Parathyroid adenoma (tissue), 2 donors: ENCODE measurements at regions not wholly inside any gene's neighbourhood (a gene's known extent, or its start where the extent isn't known, plus 50 kb on each side); places are given as distances from the start of the nearest gene placed in this dataset.

ENCODE experiments used
- H2AFZ ChIP-seq: fragments of 300-600 bp; sonication (generic); one replicate; pipeline ENCODE4 v1.7.0; 2017; ENCODE audit warnings: antibody characterized with exemption, mild to moderate bottlenecking
- H3K27ac ChIP-seq: fragments of 300-600 bp; sonication (generic); one replicate; pipeline ENCODE4 v1.7.0; 2017
- H3K27me3 ChIP-seq: fragments of 300-600 bp; sonication (generic); one replicate; pipeline ENCODE4 v1.7.0; 2017; ENCODE audit warnings: low read length; ENCODE audit not compliant: control insufficient read depth, insufficient read depth
- H3K36me3 ChIP-seq: fragments of 300-600 bp; sonication (generic); one replicate; pipeline ENCODE4 v1.7.0; 2017; ENCODE audit warnings: low read length; ENCODE audit not compliant: control insufficient read depth, insufficient read depth
- H3K4me1 ChIP-seq: fragments of 300-600 bp; sonication (generic); one replicate; pipeline ENCODE4 v1.7.0; 2017; ENCODE audit warnings: control low read depth
- H3K4me2 ChIP-seq: fragments of 300-600 bp; sonication (generic); one replicate; pipeline ENCODE4 v1.7.0; 2017; ENCODE audit warnings: low read length
- H3K4me3 ChIP-seq: fragments of 300-600 bp; sonication (generic); one replicate; pipeline ENCODE4 v1.7.0; 2017; ENCODE audit warnings: low read depth, low read length
- H3K79me2 ChIP-seq: fragments of 300-600 bp; sonication (generic); one replicate; pipeline ENCODE4 v1.7.0; 2017; ENCODE audit warnings: control low read depth
- H3K9ac ChIP-seq: fragments of 300-600 bp; sonication (generic); one replicate; pipeline ENCODE4 v1.7.0; 2017; ENCODE audit warnings: mild to moderate bottlenecking
- H3K9me3 ChIP-seq: fragments of 300-600 bp; sonication (generic); one replicate; pipeline ENCODE4 v1.7.0; 2017; ENCODE audit warnings: low read length; ENCODE audit not compliant: control insufficient read depth
- CTCF ChIP-seq: fragments of 300-600 bp; sonication (generic); IDR thresholded peaks from one replicate; pipeline ENCODE4 v1.7.0; 2017; ENCODE audit warnings: antibody characterized with exemption, mild to moderate bottlenecking
- donor health status: primary hyperparathyroidism.

GRCh38 chr19:13621413-13621812 is 115.1 kb upstream of the CACNA1A start:
- no peak overlapping the region for H2AFZ ChIP-seq
- H3K4me1 ChIP-seq = no peaks in the 10 kb centered on the region
- H3K27ac ChIP-seq = no peak overlapping the region
- no peaks in the 10 kb centered on the region for H3K79me2 ChIP-seq
- no peaks in the 10 kb centered on the region for H3K27me3 ChIP-seq
- H3K9ac ChIP-seq = no peak overlapping the region
- TF ChIP-seq CTCF = no peak
- H3K36me3 ChIP-seq = no peaks in the 10 kb centered on the region
- no peak overlapping the region for H3K4me2 ChIP-seq
- no peak overlapping the region for H3K4me3 ChIP-seq
- no peaks in the 10 kb centered on the region for H3K9me3 ChIP-seq

DNA sequence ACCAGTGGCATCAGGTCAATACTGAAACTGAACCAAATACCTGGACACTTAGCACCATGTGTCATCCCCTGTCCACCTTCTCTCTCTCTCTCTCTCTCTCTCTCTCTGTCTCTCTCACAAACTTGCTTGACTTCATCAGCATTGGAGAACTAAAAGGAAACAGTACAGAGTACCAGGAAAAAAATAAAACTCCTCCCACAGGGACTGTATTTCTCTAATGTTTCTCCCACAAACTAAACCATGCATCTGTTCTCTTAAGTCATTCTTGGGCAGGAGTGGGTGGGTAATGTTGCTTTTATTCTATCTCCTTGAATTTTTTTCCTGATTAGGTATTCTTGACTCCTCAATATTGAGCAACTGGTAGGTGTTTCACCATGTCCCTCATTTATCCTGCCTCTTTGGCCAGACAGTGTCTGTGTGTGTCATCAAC is 112.9 kb upstream of the CACNA1A start:
- Histone ChIP-seq H3K9me3 (no peaks in the 10 kb centered on the region), H3K36me3 (no peaks in the 10 kb centered on the region), H3K4me2 (no peak overlapping the region), H3K27ac (no peak overlapping the region), H2AFZ (no peak overlapping the region), H3K4me3 (no peak overlapping the region), H3K79me2 (no peaks in the 10 kb centered on the region), H3K27me3 (no peaks in the 10 kb centered on the region), H3K9ac (no peak overlapping the region), H3K4me1 (no peaks in the 10 kb centered on the region)
- TF ChIP-seq CTCF = no peak

- Histone ChIP-seq H3K36me3 (no peaks in the 10 kb centered on the region), H3K4me3 (no peak overlapping the region), H3K79me2 (no peaks in the 10 kb centered on the region), H2AFZ (no peak overlapping the region), H3K27me3 (no peaks in the 10 kb centered on the region), H3K9me3 (no peaks in the 10 kb centered on the region), H3K9ac (no peak overlapping the region), H3K4me2 (no peak overlapping the region), H3K27ac (no peak overlapping the region), H3K4me1 (no peaks in the 10 kb centered on the region)
- no peak for TF ChIP-seq CTCF
Measured at GRCh38 chr19:13615890-13616289, 109.6 kb upstream of the CACNA1A start.

DNA sequence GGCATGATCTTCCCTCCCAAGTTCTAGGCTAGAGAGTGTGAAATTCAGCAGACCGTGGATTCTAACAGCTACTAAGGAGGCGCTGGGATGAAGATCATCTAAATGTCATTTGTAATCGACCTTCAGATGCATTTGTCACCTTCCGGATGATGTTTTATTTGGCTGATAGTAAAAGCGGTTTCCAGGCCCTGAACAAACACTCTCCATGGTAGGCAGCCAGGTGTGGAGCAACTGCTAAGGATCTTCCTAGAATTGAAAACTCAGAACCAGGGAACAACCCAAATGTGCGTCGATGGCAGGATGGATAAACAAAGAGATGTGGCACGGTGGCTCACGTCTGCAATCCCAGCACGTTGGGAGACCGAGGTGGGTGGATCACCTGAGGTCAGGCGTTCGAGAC is 107.2 kb upstream of the CACNA1A start:
- H3K36me3 ChIP-seq = no peaks in the 10 kb centered on the region
- H3K9me3 ChIP-seq = no peaks in the 10 kb centered on the region
- H3K9ac ChIP-seq = no peak overlapping the region
- H3K27ac ChIP-seq = no peak overlapping the region
- H3K4me1 ChIP-seq = no peaks in the 10 kb centered on the region
- H2AFZ ChIP-seq = no peak overlapping the region
- H3K4me2 ChIP-seq = no peak overlapping the region
- no peak overlapping the region for H3K4me3 ChIP-seq
- no peaks in the 10 kb centered on the region for H3K79me2 ChIP-seq
- no peaks in the 10 kb centered on the region for H3K27me3 ChIP-seq
- TF ChIP-seq CTCF = no peak

- no peak overlapping the region for H2AFZ ChIP-seq
- TF ChIP-seq CTCF = no peak
- no peaks in the 10 kb centered on the region for H3K9me3 ChIP-seq
- H3K36me3 ChIP-seq = no peaks in the 10 kb centered on the region
- no peaks in the 10 kb centered on the region for H3K27me3 ChIP-seq
- no peak overlapping the region for H3K4me3 ChIP-seq
- H3K4me2 ChIP-seq = no peak overlapping the region
- no peaks in the 10 kb centered on the region for H3K4me1 ChIP-seq
- H3K9ac ChIP-seq = no peak overlapping the region
- no peaks in the 10 kb centered on the region for H3K79me2 ChIP-seq
- no peak overlapping the region for H3K27ac ChIP-seq
Measured at GRCh38 chr19:13611596-13611995, 105.3 kb upstream of the CACNA1A start.
